ENCODE measurements at regions not wholly inside any gene's neighbourhood (a gene's known extent, or its start where the extent isn't known, plus 50 kb on each side); places are given as distances from the start of the nearest gene placed in this dataset.
"Not testable (repeated sequence)": the region's sequence is repeated elsewhere in the genome, so short reads cannot be mapped to it uniquely, and the experiment has no call there.

GRCh38 chr16:29313559-29314048, 92.9 kb downstream of the NPIPB11 start:
- Mint-ChIP-seq H3K36me3 (peaks cover 36 to 41% of the 10 kb centered on the region in 2 donors), H3K27me3 (ENCODE audit: low read depth in 3 of 3) (peaks cover 0 to 7% (median 0%) of the 10 kb centered on the region in 3 donors), H3K4me1 (peaks cover 21% of the 10 kb centered on the region), H3K9me3 (no peaks in the 10 kb centered on the region), H3K4me3 (no peak overlapping the region), H3K27ac (peak overlapping the region in 1 of 7 donors; percentile 40)
- no peak overlapping the region for H3K4me2 ChIP-seq (replicated peaks; ENCODE audit: extremely low read depth, low read length, poor library complexity, severe bottlenecking)
- no peaks in the 10 kb centered on the region for H3K9me3 ChIP-seq (replicated peaks in 1 of 2; ENCODE audit: control insufficient read depth in 1 of 2, insufficient read depth in 1 of 2, low read length in 2 of 2)
- TF ChIP-seq CTCF (IDR thresholded peaks at IDR 0.05), result no peak
- H3K27me3 ChIP-seq (ENCODE audit: control insufficient read depth in 2 of 2, insufficient read depth in 2 of 2, low read length in 2 of 2), result no peaks in the 10 kb centered on the region
- H3K27ac ChIP-seq (ENCODE audit: low read depth in 1 of 2, low read length in 2 of 2), result no peak overlapping the region
- intact Hi-C loops (cut with micrococcal nuclease), result no loop called here
- H4K20me1 ChIP-seq (ENCODE audit: insufficient read depth, low read length), result peaks cover 2% of the 10 kb centered on the region
- peaks cover 0 to 12% of the 10 kb centered on the region in 2 donors for H3K36me3 ChIP-seq (replicated peaks in 1 of 2; ENCODE audit: control insufficient read depth in 1 of 2, insufficient read depth in 2 of 2, low read length in 2 of 2)
- WGBS (ENCODE audit: insufficient coverage), result 96% methylated on average over 9 of the region's 9 CpGs
- peaks cover 14 to 17% of the 10 kb centered on the region in 2 donors for H3K4me1 ChIP-seq (ENCODE audit: control insufficient read depth in 1 of 2, insufficient read depth in 2 of 2, low read length in 2 of 2)
- H3K4me3 ChIP-seq (replicated peaks in 1 of 3; ENCODE audit: low read depth in 2 of 3, low read length in 3 of 3), result no peak overlapping the region
- H3K79me2 ChIP-seq (ENCODE audit: insufficient read depth, low read length), result no peaks in the 10 kb centered on the region
- DNase-seq, result no peak
- H3K9ac ChIP-seq (ENCODE audit: insufficient read depth, low read length, poor library complexity, severe bottlenecking), result no peak overlapping the region
- no peak overlapping the region for H2AFZ ChIP-seq (ENCODE audit: insufficient read depth, low read depth, low read length, poor library complexity, severe bottlenecking)

- Mint-ChIP-seq H3K27me3 (ENCODE audit: low read depth in 3 of 3) (peaks cover 0 to 7% (median 0%) of the 10 kb centered on the region in 3 donors), H3K9me3 (no peaks in the 10 kb centered on the region), H3K4me3 (no peak overlapping the region), H3K27ac (no peak overlapping the region), H3K36me3 (peaks cover 33 to 38% of the 10 kb centered on the region in 2 donors), H3K4me1 (peaks cover 15% of the 10 kb centered on the region)
- no peak overlapping the region for H2AFZ ChIP-seq (ENCODE audit: insufficient read depth, low read depth, low read length, poor library complexity, severe bottlenecking)
- no peaks in the 10 kb centered on the region for H3K9me3 ChIP-seq (replicated peaks in 1 of 2; ENCODE audit: control insufficient read depth in 1 of 2, insufficient read depth in 1 of 2, low read length in 2 of 2)
- peaks cover 4% of the 10 kb centered on the region for H4K20me1 ChIP-seq (ENCODE audit: insufficient read depth, low read length)
- no peak for TF ChIP-seq CTCF (IDR thresholded peaks at IDR 0.05)
- H3K27ac ChIP-seq (ENCODE audit: low read depth in 1 of 2, low read length in 2 of 2), result no peak overlapping the region
- intact Hi-C loops (cut with micrococcal nuclease), result no loop called here
- no peaks in the 10 kb centered on the region for H3K79me2 ChIP-seq (ENCODE audit: insufficient read depth, low read length)
- peaks cover 0 to 12% of the 10 kb centered on the region in 2 donors for H3K36me3 ChIP-seq (replicated peaks in 1 of 2; ENCODE audit: control insufficient read depth in 1 of 2, insufficient read depth in 2 of 2, low read length in 2 of 2)
- H3K4me3 ChIP-seq (replicated peaks in 1 of 3; ENCODE audit: low read depth in 2 of 3, low read length in 3 of 3), result no peak overlapping the region
- DNase-seq, result no peak
- peaks cover 8 to 11% of the 10 kb centered on the region in 2 donors for H3K4me1 ChIP-seq (ENCODE audit: control insufficient read depth in 1 of 2, insufficient read depth in 2 of 2, low read length in 2 of 2)
- H3K9ac ChIP-seq (ENCODE audit: insufficient read depth, low read length, poor library complexity, severe bottlenecking), result no peak overlapping the region
- H3K27me3 ChIP-seq (ENCODE audit: control insufficient read depth in 2 of 2, insufficient read depth in 2 of 2, low read length in 2 of 2), result no peaks in the 10 kb centered on the region
- no peak overlapping the region for H3K4me2 ChIP-seq (replicated peaks; ENCODE audit: extremely low read depth, low read length, poor library complexity, severe bottlenecking)
- 97% methylated on average over 29 of the region's 33 CpGs for WGBS (ENCODE audit: insufficient coverage)
Observed at GRCh38 chr16:29312835-29313558, 93.5 kb downstream of the NPIPB11 start.

GRCh38 chr16:29312345-29312675, 94.2 kb downstream of the NPIPB11 start:
- H3K27me3 ChIP-seq (ENCODE audit: control insufficient read depth in 2 of 2, insufficient read depth in 2 of 2, low read length in 2 of 2); H3K27ac Mint-ChIP-seq; intact Hi-C loops (cut with micrococcal nuclease); H3K4me3 Mint-ChIP-seq; H3K9me3 ChIP-seq (replicated peaks in 1 of 2; ENCODE audit: control insufficient read depth in 1 of 2, insufficient read depth in 1 of 2, low read length in 2 of 2); DNase-seq; H3K4me1 ChIP-seq (ENCODE audit: control insufficient read depth in 1 of 2, insufficient read depth in 2 of 2, low read length in 2 of 2); H3K4me3 ChIP-seq (replicated peaks in 1 of 3; ENCODE audit: low read depth in 2 of 3, low read length in 3 of 3); H3K79me2 ChIP-seq (ENCODE audit: insufficient read depth, low read length); H3K4me2 ChIP-seq (replicated peaks; ENCODE audit: extremely low read depth, low read length, poor library complexity, severe bottlenecking); H3K27ac ChIP-seq (ENCODE audit: low read depth in 1 of 2, low read length in 2 of 2); H4K20me1 ChIP-seq (ENCODE audit: insufficient read depth, low read length); H2AFZ ChIP-seq (ENCODE audit: insufficient read depth, low read depth, low read length, poor library complexity, severe bottlenecking); H3K27me3 Mint-ChIP-seq (ENCODE audit: low read depth in 3 of 3); H3K9ac ChIP-seq (ENCODE audit: insufficient read depth, low read length, poor library complexity, severe bottlenecking); H3K9me3 Mint-ChIP-seq: not testable (repeated sequence)
- Mint-ChIP-seq H3K36me3 (peaks cover 35 to 41% of the 10 kb centered on the region in 2 donors), H3K4me1 (peaks cover 12% of the 10 kb centered on the region)
- 96% methylated on average over 16 of the region's 18 CpGs for WGBS (ENCODE audit: insufficient coverage)
- H3K36me3 ChIP-seq (replicated peaks in 1 of 2; ENCODE audit: control insufficient read depth in 1 of 2, insufficient read depth in 2 of 2, low read length in 2 of 2), result peaks cover 0 to 12% of the 10 kb centered on the region in 2 donors
